ENCODE measurements at regions not wholly inside any gene's neighbourhood (a gene's known extent, or its start where the extent isn't known, plus 50 kb on each side); places are given as distances from the start of the nearest gene placed in this dataset.

DNA sequence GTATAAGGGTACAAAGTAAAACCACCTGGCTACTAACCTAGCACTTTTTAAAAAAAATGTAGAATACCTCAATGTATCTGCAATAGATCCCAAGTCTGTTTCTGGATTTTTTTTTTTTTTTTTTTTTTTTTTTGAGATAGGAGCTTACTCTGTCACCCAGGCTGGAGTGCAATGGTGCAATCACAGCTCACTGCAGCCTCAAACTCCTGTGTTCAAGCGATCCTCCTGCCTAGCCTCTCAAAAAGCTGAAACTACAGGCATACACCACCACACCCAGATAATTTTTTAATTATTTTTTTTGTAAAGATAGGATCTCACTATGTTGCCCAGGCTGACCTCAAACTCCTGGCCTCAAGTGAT, 537.5 kb upstream of the CAMK1G start:
- TF ChIP-seq EZH2 (IDR thresholded peaks at IDR 0.05; ENCODE audit: borderline replicate concordance, insufficient read depth, low read length, poor library complexity, severe bottlenecking) (no peak), CTCF (IDR thresholded peaks at IDR 0.05; ENCODE audit: poor library complexity, severe bottlenecking) (no peak), POLR2AphosphoS5 (IDR thresholded peaks at IDR 0.05) (no peak), EP300 (conservative IDR thresholded peaks at IDR 0.05; ENCODE audit: poor library complexity, severe bottlenecking) (no peak), SMC3 (conservative IDR thresholded peaks at IDR 0.05; ENCODE audit: poor library complexity) (no peak)
- TF ChIP-seq, protein P1, sequence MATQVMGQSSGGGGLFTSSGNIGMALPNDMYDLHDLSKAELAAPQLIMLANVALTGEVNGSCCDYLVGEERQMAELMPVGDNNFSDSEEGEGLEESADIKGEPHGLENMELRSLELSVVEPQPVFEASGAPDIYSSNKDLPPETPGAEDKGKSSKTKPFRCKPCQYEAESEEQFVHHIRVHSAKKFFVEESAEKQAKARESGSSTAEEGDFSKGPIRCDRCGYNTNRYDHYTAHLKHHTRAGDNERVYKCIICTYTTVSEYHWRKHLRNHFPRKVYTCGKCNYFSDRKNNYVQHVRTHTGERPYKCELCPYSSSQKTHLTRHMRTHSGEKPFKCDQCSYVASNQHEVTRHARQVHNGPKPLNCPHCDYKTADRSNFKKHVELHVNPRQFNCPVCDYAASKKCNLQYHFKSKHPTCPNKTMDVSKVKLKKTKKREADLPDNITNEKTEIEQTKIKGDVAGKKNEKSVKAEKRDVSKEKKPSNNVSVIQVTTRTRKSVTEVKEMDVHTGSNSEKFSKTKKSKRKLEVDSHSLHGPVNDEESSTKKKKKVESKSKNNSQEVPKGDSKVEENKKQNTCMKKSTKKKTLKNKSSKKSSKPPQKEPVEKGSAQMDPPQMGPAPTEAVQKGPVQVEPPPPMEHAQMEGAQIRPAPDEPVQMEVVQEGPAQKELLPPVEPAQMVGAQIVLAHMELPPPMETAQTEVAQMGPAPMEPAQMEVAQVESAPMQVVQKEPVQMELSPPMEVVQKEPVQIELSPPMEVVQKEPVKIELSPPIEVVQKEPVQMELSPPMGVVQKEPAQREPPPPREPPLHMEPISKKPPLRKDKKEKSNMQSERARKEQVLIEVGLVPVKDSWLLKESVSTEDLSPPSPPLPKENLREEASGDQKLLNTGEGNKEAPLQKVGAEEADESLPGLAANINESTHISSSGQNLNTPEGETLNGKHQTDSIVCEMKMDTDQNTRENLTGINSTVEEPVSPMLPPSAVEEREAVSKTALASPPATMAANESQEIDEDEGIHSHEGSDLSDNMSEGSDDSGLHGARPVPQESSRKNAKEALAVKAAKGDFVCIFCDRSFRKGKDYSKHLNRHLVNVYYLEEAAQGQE (IDR thresholded peaks at IDR 0.05; ENCODE audit: borderline replicate concordance) = no peak
